ENCODE measurements at regions not wholly inside any gene's neighbourhood (a gene's known extent, or its start where the extent isn't known, plus 50 kb on each side); places are given as distances from the start of the nearest gene placed in this dataset.

- no peak for DNase-seq
Measured at GRCh38 chr7:22586101-22586785, 86.3 kb upstream of the STEAP1B start.

- DNase-seq, result no peak
Measured at GRCh38 chr7:22584179-22584578, 84.2 kb upstream of the STEAP1B start.

DNA sequence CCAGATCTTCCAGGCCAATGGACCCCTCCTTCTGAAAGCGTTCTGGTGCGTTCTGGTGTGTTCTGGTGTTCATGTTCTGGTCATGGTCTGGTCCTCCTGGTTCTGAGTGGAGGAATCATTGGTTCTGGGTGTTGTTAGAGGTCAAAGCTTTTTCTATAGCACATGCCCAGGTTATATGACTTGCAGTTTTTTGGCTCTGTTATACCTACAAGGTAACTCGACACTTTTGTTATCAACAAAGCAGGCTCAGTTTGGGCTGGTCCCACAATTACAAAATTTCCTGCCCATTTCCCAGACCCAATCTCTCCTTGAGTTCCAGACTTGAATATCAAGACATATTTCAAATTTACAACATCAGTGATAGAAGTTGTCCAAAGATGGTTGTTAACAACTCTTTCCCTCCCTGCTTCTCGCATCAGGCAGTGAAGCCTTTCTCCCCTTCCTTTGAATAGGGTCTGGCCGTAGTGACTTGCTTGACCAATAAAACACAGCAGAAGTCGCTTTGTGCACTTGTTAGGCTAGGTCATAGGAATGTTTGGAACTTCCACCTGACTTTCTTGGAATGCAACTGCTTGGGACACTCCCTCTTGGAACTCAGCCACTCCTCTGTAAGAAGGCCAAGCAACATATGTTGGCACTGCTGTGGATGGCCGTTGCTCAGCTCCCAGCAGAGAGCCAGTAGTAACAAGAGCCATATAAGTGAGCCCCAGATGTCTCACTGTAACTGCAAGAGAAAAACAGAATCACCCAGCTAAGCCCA, 83.1 kb upstream of the STEAP1B start:
- no peak for DNase-seq

GRCh38 chr7:22581099-22581498, 81.1 kb upstream of the STEAP1B start:
- DNase-seq, result no peak

GRCh38 chr7:22579961-22580360, 80.0 kb upstream of the STEAP1B start:
- DNase-seq, result no peak

DNA sequence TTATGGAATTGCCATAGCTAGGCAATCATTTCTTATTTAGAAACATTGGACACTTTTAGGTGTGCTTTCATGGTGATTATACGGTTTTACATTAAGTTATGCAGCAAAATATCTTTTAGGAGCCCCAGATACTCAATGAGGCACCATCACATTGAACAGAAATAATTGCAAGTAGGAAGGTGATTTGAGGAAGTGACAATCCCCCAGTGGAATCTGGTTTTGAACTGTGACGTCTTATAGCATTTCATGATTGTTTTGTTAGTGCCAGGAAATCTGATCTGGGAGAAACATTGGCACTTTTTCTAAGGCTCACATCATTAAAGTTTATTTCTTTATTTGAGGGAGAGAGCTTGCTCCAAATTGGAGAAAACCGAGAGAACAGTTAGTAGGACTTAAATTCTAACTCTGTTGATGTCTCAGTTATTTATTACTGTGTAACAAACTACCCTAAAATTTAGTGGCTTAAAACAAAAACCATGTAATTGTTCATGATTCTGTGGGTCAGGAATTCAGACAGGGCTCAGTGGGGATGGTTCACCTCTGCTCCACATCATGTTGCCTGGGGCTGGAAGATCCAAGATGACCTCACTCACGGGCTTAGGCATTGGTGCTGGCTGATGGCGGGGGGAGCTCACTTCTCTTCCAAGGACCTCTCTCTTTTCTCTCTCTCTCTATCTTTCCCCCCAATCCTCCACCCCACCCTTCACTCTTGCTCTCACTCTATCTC, 78.2 kb upstream of the STEAP1B start:
- no peak for DNase-seq

DNA sequence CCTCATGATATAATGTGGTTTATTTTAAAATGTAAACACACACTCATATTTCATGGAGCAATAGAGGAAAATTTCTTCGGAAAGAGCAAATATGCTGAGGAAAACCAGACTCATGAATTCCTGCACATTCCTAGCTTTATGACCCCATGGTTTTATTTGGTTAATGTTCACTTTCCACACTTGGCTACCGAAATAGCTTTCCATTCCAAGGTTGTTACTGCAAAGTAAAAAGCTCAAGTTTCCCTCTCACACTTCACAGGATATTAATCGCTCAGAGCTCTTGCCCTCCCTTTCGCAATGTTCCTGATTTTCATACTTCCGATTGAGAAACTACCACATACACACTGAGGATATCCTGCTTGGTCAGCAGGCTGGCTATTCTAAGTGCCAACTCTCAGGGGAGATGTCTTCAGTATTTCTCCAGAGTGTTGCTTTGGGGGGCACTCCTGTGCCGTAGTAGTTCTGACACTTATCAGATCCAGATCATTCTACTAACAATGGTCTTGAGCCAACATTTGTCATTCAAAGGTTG, 77.5 kb upstream of the STEAP1B start:
- no peak for DNase-seq

GRCh38 chr7:22576612-22577469, 76.9 kb upstream of the STEAP1B start:
- DNase-seq, result no peak

DNA sequence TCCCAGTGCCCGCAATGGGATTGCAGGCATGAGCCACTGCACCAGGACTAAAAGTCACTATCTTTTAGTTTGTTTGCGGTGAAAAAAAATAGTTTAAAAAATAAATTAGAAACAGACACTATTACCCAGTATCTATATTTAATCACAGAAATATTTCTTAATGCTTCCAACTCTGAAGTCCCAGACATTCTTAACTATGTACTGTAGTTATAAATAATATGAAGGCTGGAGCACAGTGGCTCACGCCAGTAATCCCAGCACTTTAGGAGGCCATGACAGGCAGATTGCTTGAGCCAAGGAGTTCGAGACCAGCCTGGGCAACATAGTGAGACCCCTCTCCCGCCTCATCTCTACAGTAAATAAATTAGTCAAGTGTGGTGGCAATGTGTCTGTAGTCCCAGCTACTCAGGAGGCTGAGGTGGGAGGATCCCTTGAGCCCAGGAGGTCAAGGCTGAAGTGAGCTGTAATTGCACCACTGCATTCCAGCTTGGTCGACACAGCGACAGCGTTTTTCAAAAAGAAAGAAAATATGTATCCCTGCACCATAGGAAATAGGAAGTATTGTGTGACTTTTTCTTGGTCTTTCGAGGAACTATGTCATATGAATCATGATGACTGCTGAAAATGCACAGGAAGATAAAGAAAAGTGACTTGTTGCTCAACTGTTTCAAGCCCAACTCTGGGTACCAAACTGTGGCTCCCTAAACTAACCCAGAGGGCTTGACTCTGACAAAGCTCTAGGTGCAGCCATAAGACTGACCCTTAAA, 74.9 kb upstream of the STEAP1B start:
- DNase-seq, result no peak

- no peak for DNase-seq
Measured at GRCh38 chr7:22572937-22573336, 72.9 kb upstream of the STEAP1B start.

GRCh38 chr7:22572292-22572691, 72.3 kb upstream of the STEAP1B start:
- DNase-seq, result no peak

DNA sequence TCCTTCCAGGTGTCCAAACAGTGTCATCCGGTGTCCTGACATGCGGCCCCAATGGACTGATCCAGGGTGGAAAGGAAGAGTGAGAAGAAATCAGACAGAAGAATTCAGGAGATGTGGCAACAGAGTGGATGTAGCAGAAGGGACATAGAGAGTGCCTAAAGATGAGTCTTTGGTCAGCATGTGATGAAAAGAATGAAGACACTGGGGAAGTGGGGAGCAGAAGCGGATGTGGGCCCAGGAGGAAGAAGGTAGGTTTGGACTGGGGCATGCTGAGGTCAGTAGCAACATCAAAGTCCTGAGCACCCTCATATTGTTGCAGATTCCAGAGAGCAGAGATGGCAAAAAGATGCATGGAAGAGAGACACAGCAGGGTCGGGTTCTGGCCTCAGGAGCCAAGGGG, 71.8 kb upstream of the STEAP1B start:
- DNase-seq, result no peak

- no peak for DNase-seq
Measured at GRCh38 chr7:22569586-22570321, 69.8 kb upstream of the STEAP1B start.

- no peak for DNase-seq
Measured at GRCh38 chr7:22566592-22566991, 66.6 kb upstream of the STEAP1B start.

GRCh38 chr7:22566176-22566575, 66.2 kb upstream of the STEAP1B start:
- DNase-seq, result no peak

- no peak for DNase-seq
Measured at GRCh38 chr7:22565315-22565811, 65.4 kb upstream of the STEAP1B start.

DNA sequence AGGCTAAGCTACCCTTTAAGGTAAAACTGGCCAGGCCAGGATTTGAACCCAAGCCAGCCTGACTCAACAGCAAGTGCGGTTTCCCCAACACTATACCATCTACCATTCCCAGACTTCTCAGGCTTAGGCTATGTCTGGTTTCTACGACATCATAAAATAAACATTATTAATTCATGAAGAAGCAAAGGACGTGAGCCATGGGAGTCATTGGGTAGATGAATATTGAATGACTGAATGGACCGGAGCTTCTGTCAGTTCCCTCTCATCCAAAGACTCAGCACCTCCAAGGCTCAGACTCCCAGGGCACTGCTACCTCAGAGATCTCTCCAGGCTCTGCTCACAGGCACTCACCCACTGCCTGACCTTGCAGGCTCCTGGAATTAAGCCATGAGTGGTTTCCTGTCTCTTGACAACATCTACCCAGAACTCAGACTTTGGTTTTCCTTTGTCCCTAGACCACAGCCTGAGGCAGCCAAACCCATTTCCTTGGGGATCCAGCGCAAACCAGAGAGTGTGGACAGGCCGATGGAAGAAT, 64.6 kb upstream of the STEAP1B start:
- DNase-seq, result no peak

DNA sequence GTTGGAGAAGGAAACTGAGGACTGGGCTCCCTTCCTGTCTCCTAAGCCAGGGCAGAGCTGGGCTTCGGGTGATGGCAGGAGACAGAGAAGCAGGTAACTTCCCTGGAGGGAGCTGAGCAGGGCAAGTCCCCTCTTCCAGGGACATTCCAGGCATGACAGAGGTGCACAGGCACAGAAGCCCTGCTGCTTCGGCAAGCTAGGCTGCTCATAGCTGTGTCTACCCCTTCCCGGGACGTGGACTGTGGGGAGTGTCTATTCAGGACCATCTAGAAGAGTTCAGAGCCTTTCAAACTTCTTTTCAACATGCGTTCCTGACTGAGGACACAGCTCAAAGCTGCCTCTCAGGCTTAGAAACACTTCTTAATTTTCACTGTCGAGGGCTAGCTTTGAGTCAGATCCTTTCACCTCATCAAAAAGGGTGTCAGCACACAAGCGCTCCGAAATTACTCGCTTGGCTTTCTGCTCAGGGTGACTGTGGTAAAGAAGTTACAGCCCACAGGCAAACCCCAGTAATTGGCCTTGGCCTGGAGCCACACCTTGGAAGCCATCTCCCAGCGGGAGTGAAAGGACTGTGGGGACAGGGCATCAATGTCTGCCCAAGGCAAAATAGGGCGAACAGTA, 63.7 kb upstream of the STEAP1B start:
- DNase-seq, result no peak

GRCh38 chr7:22563032-22563501, 63.1 kb upstream of the STEAP1B start:
- no peak for DNase-seq
